ENCODE measurements at regions not wholly inside any gene's neighbourhood (a gene's known extent, or its start where the extent isn't known, plus 50 kb on each side); places are given as distances from the start of the nearest gene placed in this dataset.

GRCh38 chr5:167638816-167639215, 652.6 kb upstream of the WWC1 start:
- WGBS, 2 experiments = 71 to 92% methylated on average over 2 of the region's 2 CpGs
- Histone ChIP-seq H3K4me1 (ENCODE audit: control insufficient read depth, insufficient read depth, low read length) (no peaks in the 10 kb centered on the region), H3K27ac (ENCODE audit: insufficient read depth, low read depth, low read length, poor library complexity, severe bottlenecking) (no peak overlapping the region), H3K36me3 (ENCODE audit: control insufficient read depth, insufficient read depth, low read length) (no peaks in the 10 kb centered on the region), H3K9me3 (ENCODE audit: control insufficient read depth, low read length) (no peaks in the 10 kb centered on the region), H3K27me3 (ENCODE audit: control insufficient read depth, insufficient read depth, low read length, poor library complexity, severe bottlenecking) (no peaks in the 10 kb centered on the region), H3K4me3 (ENCODE audit: insufficient read depth, low read depth, low read length) (no peak overlapping the region)

- H3K9me3 ChIP-seq (ENCODE audit: control insufficient read depth, low read length) = no peaks in the 10 kb centered on the region
- H3K36me3 ChIP-seq (ENCODE audit: control insufficient read depth, insufficient read depth, low read length) = no peaks in the 10 kb centered on the region
- no peaks in the 10 kb centered on the region for H3K4me1 ChIP-seq (ENCODE audit: control insufficient read depth, insufficient read depth, low read length)
- no peak overlapping the region for H3K27ac ChIP-seq (ENCODE audit: insufficient read depth, low read depth, low read length, poor library complexity, severe bottlenecking)
- no peaks in the 10 kb centered on the region for H3K27me3 ChIP-seq (ENCODE audit: control insufficient read depth, insufficient read depth, low read length, poor library complexity, severe bottlenecking)
- H3K4me3 ChIP-seq (ENCODE audit: insufficient read depth, low read depth, low read length) = no peak overlapping the region
- 88 to 91% methylated on average over 1 of the region's 1 CpG for WGBS, 2 experiments
Measured at GRCh38 chr5:167639273-167639672, 652.2 kb upstream of the WWC1 start.

- Histone ChIP-seq H3K36me3 (ENCODE audit: control insufficient read depth, insufficient read depth, low read length) (no peaks in the 10 kb centered on the region), H3K27ac (ENCODE audit: insufficient read depth, low read depth, low read length, poor library complexity, severe bottlenecking) (no peak overlapping the region), H3K27me3 (ENCODE audit: control insufficient read depth, insufficient read depth, low read length, poor library complexity, severe bottlenecking) (no peaks in the 10 kb centered on the region), H3K9me3 (ENCODE audit: control insufficient read depth, low read length) (no peaks in the 10 kb centered on the region), H3K4me1 (ENCODE audit: control insufficient read depth, insufficient read depth, low read length) (no peaks in the 10 kb centered on the region), H3K4me3 (ENCODE audit: insufficient read depth, low read depth, low read length) (no peak overlapping the region)
Measured at GRCh38 chr5:167639766-167640165, 651.7 kb upstream of the WWC1 start.

GRCh38 chr5:167642181-167642580, 649.3 kb upstream of the WWC1 start:
- no peaks in the 10 kb centered on the region for H3K27me3 ChIP-seq (ENCODE audit: control insufficient read depth, insufficient read depth, low read length, poor library complexity, severe bottlenecking)
- H3K9me3 ChIP-seq (ENCODE audit: control insufficient read depth, low read length) = no peaks in the 10 kb centered on the region
- H3K27ac ChIP-seq (ENCODE audit: insufficient read depth, low read depth, low read length, poor library complexity, severe bottlenecking) = no peak overlapping the region
- 92 to 100% methylated on average over 1 of the region's 1 CpG for WGBS, 2 experiments
- H3K4me3 ChIP-seq (ENCODE audit: insufficient read depth, low read depth, low read length) = no peak overlapping the region
- H3K4me1 ChIP-seq (ENCODE audit: control insufficient read depth, insufficient read depth, low read length) = no peaks in the 10 kb centered on the region
- no peaks in the 10 kb centered on the region for H3K36me3 ChIP-seq (ENCODE audit: control insufficient read depth, insufficient read depth, low read length)

- H3K9me3 ChIP-seq (ENCODE audit: control insufficient read depth, low read length) = no peaks in the 10 kb centered on the region
- no peaks in the 10 kb centered on the region for H3K4me1 ChIP-seq (ENCODE audit: control insufficient read depth, insufficient read depth, low read length)
- H3K27me3 ChIP-seq (ENCODE audit: control insufficient read depth, insufficient read depth, low read length, poor library complexity, severe bottlenecking) = no peaks in the 10 kb centered on the region
- WGBS, 2 experiments = 95% methylated on average over 8 to 9 of the region's 9 CpGs
- H3K36me3 ChIP-seq (ENCODE audit: control insufficient read depth, insufficient read depth, low read length) = no peaks in the 10 kb centered on the region
- H3K4me3 ChIP-seq (ENCODE audit: insufficient read depth, low read depth, low read length) = no peak overlapping the region
- H3K27ac ChIP-seq (ENCODE audit: insufficient read depth, low read depth, low read length, poor library complexity, severe bottlenecking) = no peak overlapping the region
Measured at GRCh38 chr5:167642779-167643517, 648.5 kb upstream of the WWC1 start.

- Histone ChIP-seq H3K27me3 (ENCODE audit: control insufficient read depth, insufficient read depth, low read length, poor library complexity, severe bottlenecking) (no peaks in the 10 kb centered on the region), H3K36me3 (ENCODE audit: control insufficient read depth, insufficient read depth, low read length) (no peaks in the 10 kb centered on the region), H3K4me3 (ENCODE audit: insufficient read depth, low read depth, low read length) (no peak overlapping the region), H3K4me1 (ENCODE audit: control insufficient read depth, insufficient read depth, low read length) (no peaks in the 10 kb centered on the region), H3K27ac (ENCODE audit: insufficient read depth, low read depth, low read length, poor library complexity, severe bottlenecking) (no peak overlapping the region), H3K9me3 (ENCODE audit: control insufficient read depth, low read length) (no peaks in the 10 kb centered on the region)
- 88 to 100% methylated on average over 2 of the region's 3 CpGs for WGBS, 2 experiments
Measured at GRCh38 chr5:167643631-167644280, 647.7 kb upstream of the WWC1 start.

- Histone ChIP-seq H3K27me3 (ENCODE audit: control insufficient read depth, insufficient read depth, low read length, poor library complexity, severe bottlenecking) (no peaks in the 10 kb centered on the region), H3K4me3 (ENCODE audit: insufficient read depth, low read depth, low read length) (no peak overlapping the region), H3K9me3 (ENCODE audit: control insufficient read depth, low read length) (no peaks in the 10 kb centered on the region), H3K27ac (ENCODE audit: insufficient read depth, low read depth, low read length, poor library complexity, severe bottlenecking) (no peak overlapping the region), H3K36me3 (ENCODE audit: control insufficient read depth, insufficient read depth, low read length) (no peaks in the 10 kb centered on the region), H3K4me1 (ENCODE audit: control insufficient read depth, insufficient read depth, low read length) (no peaks in the 10 kb centered on the region)
- 93 to 100% methylated on average over 2 of the region's 2 CpGs for WGBS, 2 experiments
Measured at GRCh38 chr5:167644619-167645018, 646.8 kb upstream of the WWC1 start.

- WGBS, 2 experiments = 92 to 100% methylated on average over 1 of the region's 1 CpG
- Histone ChIP-seq H3K4me1 (ENCODE audit: control insufficient read depth, insufficient read depth, low read length) (no peaks in the 10 kb centered on the region), H3K4me3 (ENCODE audit: insufficient read depth, low read depth, low read length) (no peak overlapping the region), H3K27me3 (ENCODE audit: control insufficient read depth, insufficient read depth, low read length, poor library complexity, severe bottlenecking) (no peaks in the 10 kb centered on the region), H3K27ac (ENCODE audit: insufficient read depth, low read depth, low read length, poor library complexity, severe bottlenecking) (no peak overlapping the region), H3K9me3 (ENCODE audit: control insufficient read depth, low read length) (no peaks in the 10 kb centered on the region), H3K36me3 (ENCODE audit: control insufficient read depth, insufficient read depth, low read length) (no peaks in the 10 kb centered on the region)
Measured at GRCh38 chr5:167649471-167649870, 642.0 kb upstream of the WWC1 start.

GRCh38 chr5:167652690-167653089, 638.8 kb upstream of the WWC1 start:
- H3K9me3 ChIP-seq (ENCODE audit: control insufficient read depth, low read length) = no peaks in the 10 kb centered on the region
- H3K27ac ChIP-seq (ENCODE audit: insufficient read depth, low read depth, low read length, poor library complexity, severe bottlenecking) = no peak overlapping the region
- no peaks in the 10 kb centered on the region for H3K4me1 ChIP-seq (ENCODE audit: control insufficient read depth, insufficient read depth, low read length)
- H3K27me3 ChIP-seq (ENCODE audit: control insufficient read depth, insufficient read depth, low read length, poor library complexity, severe bottlenecking) = no peaks in the 10 kb centered on the region
- no peak overlapping the region for H3K4me3 ChIP-seq (ENCODE audit: insufficient read depth, low read depth, low read length)
- WGBS, 2 experiments = 97 to 98% methylated on average over 3 of the region's 3 CpGs
- no peaks in the 10 kb centered on the region for H3K36me3 ChIP-seq (ENCODE audit: control insufficient read depth, insufficient read depth, low read length)

GRCh38 chr5:167653645-167654106, 637.8 kb upstream of the WWC1 start:
- Histone ChIP-seq H3K4me3 (ENCODE audit: insufficient read depth, low read depth, low read length) (no peak overlapping the region), H3K9me3 (ENCODE audit: control insufficient read depth, low read length) (no peaks in the 10 kb centered on the region), H3K4me1 (ENCODE audit: control insufficient read depth, insufficient read depth, low read length) (no peaks in the 10 kb centered on the region), H3K36me3 (ENCODE audit: control insufficient read depth, insufficient read depth, low read length) (no peaks in the 10 kb centered on the region), H3K27ac (ENCODE audit: insufficient read depth, low read depth, low read length, poor library complexity, severe bottlenecking) (no peak overlapping the region), H3K27me3 (ENCODE audit: control insufficient read depth, insufficient read depth, low read length, poor library complexity, severe bottlenecking) (no peaks in the 10 kb centered on the region)
- WGBS, 2 experiments = 100% methylated on average over 1 of the region's 1 CpG

Measured in ectodermal cell (in vitro differentiated cells).